ENCODE measurements at regions not wholly inside any gene's neighbourhood (a gene's known extent, or its start where the extent isn't known, plus 50 kb on each side); places are given as distances from the start of the nearest gene placed in this dataset.

- no peak for TF ChIP-seq ARID2 (CRISPR knock-in tag; IDR thresholded peaks at IDR 0.05; ENCODE audit: borderline replicate concordance)
- TF ChIP-seq ZNF30 (CRISPR knock-in tag; IDR thresholded peaks at IDR 0.05) = no peak
- no peak for TF ChIP-seq ZFP36 (IDR thresholded peaks at IDR 0.05; ENCODE audit: borderline replicate concordance, low read depth, low read length, partially characterized antibody)
- no peak for TF ChIP-seq POLR2A (IDR thresholded peaks at IDR 0.05; ENCODE audit: insufficient read depth in 1 of 2, low read depth in 2 of 2, low read length in 2 of 2)
- no peak for TF ChIP-seq CTCF (CRISPR knock-in tag; IDR thresholded peaks at IDR 0.05)
- TF ChIP-seq ZNF121 (CRISPR knock-in tag; IDR thresholded peaks at IDR 0.05) = no peak
- TF ChIP-seq NR2C2 (CRISPR knock-in tag; IDR thresholded peaks at IDR 0.05; ENCODE audit: borderline replicate concordance) = no peak
These were observed 181.2 kb downstream of the PIK3R1 start for GRCh38 chr5:68396722-68397121.

Data from HepG2 (cell line).